ENCODE measurements at regions not wholly inside any gene's neighbourhood (a gene's known extent, or its start where the extent isn't known, plus 50 kb on each side); places are given as distances from the start of the nearest gene placed in this dataset.

DNA sequence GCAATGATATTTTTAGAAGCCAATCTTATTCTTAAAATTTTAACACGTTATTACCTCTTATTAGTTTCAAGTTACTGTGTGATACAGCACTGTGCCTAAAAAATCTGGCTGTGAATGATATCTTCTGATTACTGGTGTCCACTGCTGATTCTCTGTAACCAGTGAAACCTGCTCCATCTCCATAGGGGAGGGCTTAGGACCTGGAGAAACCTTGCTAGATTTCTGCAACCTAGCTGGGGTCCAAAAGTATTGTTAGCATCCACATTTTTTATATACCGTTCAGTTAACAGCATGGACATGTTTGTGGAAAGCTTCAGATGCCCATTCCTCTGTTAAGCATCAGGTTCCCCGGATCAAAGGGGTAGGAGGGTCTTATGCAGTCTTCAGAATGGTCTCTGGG, 193.9 kb upstream of the TOPAZ1 start:
- TF ChIP-seq, protein P1, sequence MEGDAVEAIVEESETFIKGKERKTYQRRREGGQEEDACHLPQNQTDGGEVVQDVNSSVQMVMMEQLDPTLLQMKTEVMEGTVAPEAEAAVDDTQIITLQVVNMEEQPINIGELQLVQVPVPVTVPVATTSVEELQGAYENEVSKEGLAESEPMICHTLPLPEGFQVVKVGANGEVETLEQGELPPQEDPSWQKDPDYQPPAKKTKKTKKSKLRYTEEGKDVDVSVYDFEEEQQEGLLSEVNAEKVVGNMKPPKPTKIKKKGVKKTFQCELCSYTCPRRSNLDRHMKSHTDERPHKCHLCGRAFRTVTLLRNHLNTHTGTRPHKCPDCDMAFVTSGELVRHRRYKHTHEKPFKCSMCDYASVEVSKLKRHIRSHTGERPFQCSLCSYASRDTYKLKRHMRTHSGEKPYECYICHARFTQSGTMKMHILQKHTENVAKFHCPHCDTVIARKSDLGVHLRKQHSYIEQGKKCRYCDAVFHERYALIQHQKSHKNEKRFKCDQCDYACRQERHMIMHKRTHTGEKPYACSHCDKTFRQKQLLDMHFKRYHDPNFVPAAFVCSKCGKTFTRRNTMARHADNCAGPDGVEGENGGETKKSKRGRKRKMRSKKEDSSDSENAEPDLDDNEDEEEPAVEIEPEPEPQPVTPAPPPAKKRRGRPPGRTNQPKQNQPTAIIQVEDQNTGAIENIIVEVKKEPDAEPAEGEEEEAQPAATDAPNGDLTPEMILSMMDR (IDR thresholded peaks at IDR 0.05) = no peak
- WGBS, 2 donors = 66 to 67% methylated on average over 3 of the region's 3 CpGs

DNA sequence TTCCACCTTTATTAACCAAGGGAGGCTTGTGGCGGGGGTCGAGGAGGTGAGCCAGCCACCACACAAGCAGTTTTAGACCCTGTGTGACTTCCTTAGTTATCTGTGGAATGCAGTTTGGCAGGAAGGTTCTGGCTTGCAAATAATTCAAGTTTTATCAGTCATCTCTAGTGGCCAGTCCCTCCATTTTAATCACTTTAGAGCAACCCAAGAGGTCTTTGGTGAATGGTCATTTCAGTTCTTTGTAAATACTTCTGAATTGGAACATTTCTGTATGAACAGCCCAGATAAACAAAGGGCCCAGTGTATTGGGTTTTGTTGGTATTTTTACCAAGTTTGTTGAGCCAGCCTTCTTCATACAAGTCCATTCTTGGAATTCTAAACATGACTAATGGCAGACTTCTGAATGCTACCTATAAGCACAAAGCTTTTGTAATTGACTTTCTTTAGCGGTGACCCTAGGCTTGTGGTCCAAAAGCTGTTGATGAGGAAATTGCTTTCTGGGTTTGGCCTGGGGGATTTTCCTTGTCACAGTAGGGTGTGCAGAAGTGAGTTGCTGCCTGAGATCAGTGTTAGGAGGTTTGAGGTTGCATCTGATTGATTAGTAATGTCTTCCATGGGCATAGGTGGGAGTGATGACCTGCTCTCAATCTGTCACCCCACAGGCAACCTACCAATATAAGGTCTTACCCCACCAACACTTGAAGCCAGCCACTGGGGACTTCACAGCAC, 193.3 kb upstream of the TOPAZ1 start:
- intact Hi-C loops (cut with DNase I) = no loop called here
- DNase-seq (no peak), ATAC-seq (no peak)
- WGBS, 2 donors = 32 to 34% methylated on average over 3 of the region's 3 CpGs
- peaks cover 0 to 45% (median 18%) of the 10 kb centered on the region in 7 donors for H3K27me3 ChIP-seq
- no peak overlapping the region for H3K4me3 ChIP-seq
- no peaks in the 10 kb centered on the region for H3K36me3 ChIP-seq
- H3K4me1 ChIP-seq = peaks cover 0 to 6% (median 0%) of the 10 kb centered on the region in 9 donors
- TF ChIP-seq, protein P1 (IDR thresholded peaks at IDR 0.05) = no peak
- no peak overlapping the region for H3K27ac ChIP-seq
- no peaks in the 10 kb centered on the region for H3K9me3 ChIP-seq

More for the DNA sequence above, 193.9 kb upstream of the TOPAZ1 start:
- H3K27me3 ChIP-seq = peaks cover 0 to 41% (median 18%) of the 10 kb centered on the region in 7 donors
- no peaks in the 10 kb centered on the region for H3K36me3 ChIP-seq
- ATAC-seq = no peak
- intact Hi-C loops (cut with DNase I) = no loop called here
- H3K4me3 ChIP-seq = no peak overlapping the region
- H3K27ac ChIP-seq = no peak overlapping the region
- peaks cover 0 to 6% (median 0%) of the 10 kb centered on the region in 9 donors for H3K4me1 ChIP-seq
- no peaks in the 10 kb centered on the region for H3K9me3 ChIP-seq
- no peak for DNase-seq

DNA sequence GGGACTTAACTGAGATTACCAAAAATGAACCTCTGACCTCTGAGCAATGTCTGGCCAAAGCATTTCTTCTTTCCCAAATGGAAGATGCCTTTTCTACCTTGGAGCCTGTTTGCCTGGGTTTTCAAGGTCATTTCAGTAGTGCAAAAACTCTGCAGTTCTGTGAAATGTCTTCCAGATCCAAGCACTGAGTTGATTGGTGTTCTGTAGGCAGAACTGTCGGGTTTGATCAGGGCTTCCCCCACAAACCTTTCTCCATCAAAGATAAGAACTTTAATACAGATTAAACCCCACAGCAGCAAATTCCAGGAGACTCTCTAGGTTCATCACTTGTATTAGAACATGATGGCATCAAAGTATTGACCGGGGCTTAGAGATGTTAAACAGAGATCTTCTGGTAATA, 192.7 kb upstream of the TOPAZ1 start:
- WGBS, 2 donors = 80 to 81% methylated on average over 2 of the region's 2 CpGs
- DNase-seq (no peak), ATAC-seq (no peak)
- Histone ChIP-seq H3K27me3 (peaks cover 0 to 51% (median 24%) of the 10 kb centered on the region in 7 donors), H3K9me3 (no peaks in the 10 kb centered on the region), H3K4me1 (peaks cover 0 to 6% (median 0%) of the 10 kb centered on the region in 9 donors), H3K4me3 (no peak overlapping the region), H3K27ac (no peak overlapping the region), H3K36me3 (no peaks in the 10 kb centered on the region)
- intact Hi-C loops (cut with DNase I) = no loop called here
- TF ChIP-seq, protein P1 (IDR thresholded peaks at IDR 0.05) = no peak

DNA sequence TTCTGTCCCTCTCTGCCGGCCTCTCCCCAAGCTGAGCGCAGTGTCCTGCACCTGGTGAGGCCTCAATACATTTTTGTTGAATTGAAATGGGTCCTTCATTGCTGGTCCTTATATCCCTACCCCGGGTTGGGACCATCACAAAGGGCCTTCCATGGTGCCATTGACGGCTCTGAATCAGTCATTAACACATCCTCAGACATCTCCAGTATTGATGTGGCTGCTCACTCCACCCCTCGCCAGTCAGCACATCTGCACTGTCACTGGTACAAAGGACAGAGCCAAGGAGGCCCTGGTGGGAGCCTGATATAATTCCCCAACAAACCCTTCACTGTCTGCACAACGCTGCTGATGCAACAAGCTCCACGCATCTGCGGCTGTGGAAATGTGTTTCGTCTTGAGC, 191.6 kb upstream of the TOPAZ1 start:
- Histone ChIP-seq H3K36me3 (no peaks in the 10 kb centered on the region), H3K4me3 (no peak overlapping the region), H3K4me1 (peaks cover 0 to 6% (median 0%) of the 10 kb centered on the region in 9 donors), H3K27ac (no peak overlapping the region), H3K9me3 (no peaks in the 10 kb centered on the region), H3K27me3 (peaks cover 0 to 59% (median 29%) of the 10 kb centered on the region in 7 donors)
- WGBS, 2 donors = 76 to 79% methylated on average over 9 of the region's 9 CpGs
- TF ChIP-seq, protein P1 (IDR thresholded peaks at IDR 0.05) = no peak
- DNase-seq (no peak), ATAC-seq (no peak)
- intact Hi-C loops (cut with DNase I) = no loop called here
